Hepatocyte (in vitro differentiated cells): ENCODE measurements at regions not wholly inside any gene's neighbourhood (a gene's known extent, or its start where the extent isn't known, plus 50 kb on each side); places are given as distances from the start of the nearest gene placed in this dataset.

Source experiments
- CTCF ChIP-seq: fragments of 200-600 bp; sonication (generic); IDR thresholded peaks from 2 replicates; pipeline ENCODE4 v1.5.1; 2016; ENCODE audit warnings: antibody characterized with exemption, mild to moderate bottlenecking; ENCODE audit not compliant: poor library complexity
- EZH2 ChIP-seq: fragments of 200-600 bp; sonication (generic); IDR thresholded peaks from 2 replicates; pipeline ENCODE4 v1.6.1; 2016; ENCODE audit warnings: antibody characterized with exemption, mild to moderate bottlenecking, borderline replicate concordance

GRCh38 chr20:60171313-60171712, 213.1 kb downstream of the CDH26 start:
- TF ChIP-seq CTCF (no peak), EZH2 (no peak)
